ENCODE measurements at regions not wholly inside any gene's neighbourhood (a gene's known extent, or its start where the extent isn't known, plus 50 kb on each side); places are given as distances from the start of the nearest gene placed in this dataset.

DNA sequence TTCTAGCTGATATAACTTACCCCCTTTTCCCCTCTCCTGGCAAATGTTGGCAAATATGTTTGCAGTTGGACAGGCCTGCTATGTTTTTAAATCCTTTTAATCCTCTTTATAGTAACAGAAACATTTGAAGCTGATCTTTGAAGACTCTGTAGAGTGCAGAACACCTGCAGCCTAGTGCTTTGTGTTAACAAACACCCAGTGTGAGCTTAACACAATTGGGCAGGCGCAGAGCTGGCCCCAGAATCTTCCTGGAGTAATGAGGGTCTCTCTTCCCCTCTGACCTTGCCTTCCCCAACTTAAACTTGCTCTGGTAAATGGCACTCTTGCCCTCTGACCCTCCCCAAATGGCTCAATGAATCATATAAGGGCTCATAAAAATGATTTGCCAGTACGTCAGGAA is 247.9 kb upstream of the LYPLAL1 start (continued):
- TF ChIP-seq SREBF1 (IDR thresholded peaks at IDR 0.05; ENCODE audit: low read length) (no peak), IRF5 (IDR thresholded peaks at IDR 0.05; ENCODE audit: borderline replicate concordance) (no peak), ZNF622 (IDR thresholded peaks at IDR 0.05) (no peak), IKZF2 (IDR thresholded peaks at IDR 0.05) (no peak), MEF2B (IDR thresholded peaks at IDR 0.05; ENCODE audit: partially characterized antibody, poor library complexity, severe bottlenecking) (no peak), CBFB (IDR thresholded peaks at IDR 0.05; ENCODE audit: low read depth) (no peak)

- no peak for ATAC-seq
- no TSS peak for BruUV-seq (replicated peaks)
- TF ChIP-seq EP300 (IDR thresholded peaks at IDR 0.05; ENCODE audit: borderline replicate concordance in 1 of 2, control insufficient read depth in 1 of 2, low read depth in 2 of 2, low read length in 2 of 2) (no peak), STAT3 (IDR thresholded peaks at IDR 0.05; ENCODE audit: low read depth, low read length) (no peak), ATF7 (IDR thresholded peaks at IDR 0.05; ENCODE audit: low read depth) (no peak), GATAD2B (conservative IDR thresholded peaks at IDR 0.05; ENCODE audit: low read depth) (no peak), STAT1 (conservative IDR thresholded peaks at IDR 0.05) (no peak)
- TF ChIP-seq, protein P1, sequence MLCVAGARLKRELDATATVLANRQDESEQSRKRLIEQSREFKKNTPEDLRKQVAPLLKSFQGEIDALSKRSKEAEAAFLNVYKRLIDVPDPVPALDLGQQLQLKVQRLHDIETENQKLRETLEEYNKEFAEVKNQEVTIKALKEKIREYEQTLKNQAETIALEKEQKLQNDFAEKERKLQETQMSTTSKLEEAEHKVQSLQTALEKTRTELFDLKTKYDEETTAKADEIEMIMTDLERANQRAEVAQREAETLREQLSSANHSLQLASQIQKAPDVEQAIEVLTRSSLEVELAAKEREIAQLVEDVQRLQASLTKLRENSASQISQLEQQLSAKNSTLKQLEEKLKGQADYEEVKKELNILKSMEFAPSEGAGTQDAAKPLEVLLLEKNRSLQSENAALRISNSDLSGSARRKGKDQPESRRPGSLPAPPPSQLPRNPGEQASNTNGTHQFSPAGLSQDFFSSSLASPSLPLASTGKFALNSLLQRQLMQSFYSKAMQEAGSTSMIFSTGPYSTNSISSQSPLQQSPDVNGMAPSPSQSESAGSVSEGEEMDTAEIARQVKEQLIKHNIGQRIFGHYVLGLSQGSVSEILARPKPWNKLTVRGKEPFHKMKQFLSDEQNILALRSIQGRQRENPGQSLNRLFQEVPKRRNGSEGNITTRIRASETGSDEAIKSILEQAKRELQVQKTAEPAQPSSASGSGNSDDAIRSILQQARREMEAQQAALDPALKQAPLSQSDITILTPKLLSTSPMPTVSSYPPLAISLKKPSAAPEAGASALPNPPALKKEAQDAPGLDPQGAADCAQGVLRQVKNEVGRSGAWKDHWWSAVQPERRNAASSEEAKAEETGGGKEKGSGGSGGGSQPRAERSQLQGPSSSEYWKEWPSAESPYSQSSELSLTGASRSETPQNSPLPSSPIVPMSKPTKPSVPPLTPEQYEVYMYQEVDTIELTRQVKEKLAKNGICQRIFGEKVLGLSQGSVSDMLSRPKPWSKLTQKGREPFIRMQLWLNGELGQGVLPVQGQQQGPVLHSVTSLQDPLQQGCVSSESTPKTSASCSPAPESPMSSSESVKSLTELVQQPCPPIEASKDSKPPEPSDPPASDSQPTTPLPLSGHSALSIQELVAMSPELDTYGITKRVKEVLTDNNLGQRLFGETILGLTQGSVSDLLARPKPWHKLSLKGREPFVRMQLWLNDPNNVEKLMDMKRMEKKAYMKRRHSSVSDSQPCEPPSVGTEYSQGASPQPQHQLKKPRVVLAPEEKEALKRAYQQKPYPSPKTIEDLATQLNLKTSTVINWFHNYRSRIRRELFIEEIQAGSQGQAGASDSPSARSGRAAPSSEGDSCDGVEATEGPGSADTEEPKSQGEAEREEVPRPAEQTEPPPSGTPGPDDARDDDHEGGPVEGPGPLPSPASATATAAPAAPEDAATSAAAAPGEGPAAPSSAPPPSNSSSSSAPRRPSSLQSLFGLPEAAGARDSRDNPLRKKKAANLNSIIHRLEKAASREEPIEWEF (IDR thresholded peaks at IDR 0.05; ENCODE audit: insufficient replicate concordance, low read depth, low read length) = no peak
- TF ChIP-seq, protein P2, sequence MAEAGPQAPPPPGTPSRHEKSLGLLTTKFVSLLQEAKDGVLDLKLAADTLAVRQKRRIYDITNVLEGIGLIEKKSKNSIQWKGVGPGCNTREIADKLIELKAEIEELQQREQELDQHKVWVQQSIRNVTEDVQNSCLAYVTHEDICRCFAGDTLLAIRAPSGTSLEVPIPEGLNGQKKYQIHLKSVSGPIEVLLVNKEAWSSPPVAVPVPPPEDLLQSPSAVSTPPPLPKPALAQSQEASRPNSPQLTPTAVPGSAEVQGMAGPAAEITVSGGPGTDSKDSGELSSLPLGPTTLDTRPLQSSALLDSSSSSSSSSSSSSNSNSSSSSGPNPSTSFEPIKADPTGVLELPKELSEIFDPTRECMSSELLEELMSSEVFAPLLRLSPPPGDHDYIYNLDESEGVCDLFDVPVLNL (IDR thresholded peaks at IDR 0.05; ENCODE audit: low read depth, low read length) = no peak
- TF ChIP-seq, protein P3, sequence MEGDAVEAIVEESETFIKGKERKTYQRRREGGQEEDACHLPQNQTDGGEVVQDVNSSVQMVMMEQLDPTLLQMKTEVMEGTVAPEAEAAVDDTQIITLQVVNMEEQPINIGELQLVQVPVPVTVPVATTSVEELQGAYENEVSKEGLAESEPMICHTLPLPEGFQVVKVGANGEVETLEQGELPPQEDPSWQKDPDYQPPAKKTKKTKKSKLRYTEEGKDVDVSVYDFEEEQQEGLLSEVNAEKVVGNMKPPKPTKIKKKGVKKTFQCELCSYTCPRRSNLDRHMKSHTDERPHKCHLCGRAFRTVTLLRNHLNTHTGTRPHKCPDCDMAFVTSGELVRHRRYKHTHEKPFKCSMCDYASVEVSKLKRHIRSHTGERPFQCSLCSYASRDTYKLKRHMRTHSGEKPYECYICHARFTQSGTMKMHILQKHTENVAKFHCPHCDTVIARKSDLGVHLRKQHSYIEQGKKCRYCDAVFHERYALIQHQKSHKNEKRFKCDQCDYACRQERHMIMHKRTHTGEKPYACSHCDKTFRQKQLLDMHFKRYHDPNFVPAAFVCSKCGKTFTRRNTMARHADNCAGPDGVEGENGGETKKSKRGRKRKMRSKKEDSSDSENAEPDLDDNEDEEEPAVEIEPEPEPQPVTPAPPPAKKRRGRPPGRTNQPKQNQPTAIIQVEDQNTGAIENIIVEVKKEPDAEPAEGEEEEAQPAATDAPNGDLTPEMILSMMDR (IDR thresholded peaks at IDR 0.05 in 2 of 3, conservative IDR thresholded peaks at IDR 0.05 in 1 of 3; ENCODE audit: control insufficient read depth in 2 of 3, extremely low read depth in 1 of 3, insufficient read depth in 1 of 3, low read depth in 3 of 3, low read length in 3 of 3) = no peak
These were observed 247.0 kb upstream of the LYPLAL1 start for GRCh38 chr1:218926631-218927030.

More at GRCh38 chr1:218926631-218927030, 247.0 kb upstream of the LYPLAL1 start:
- H3K27ac ChIP-seq (ENCODE audit: control insufficient read depth, insufficient read depth) = no peak overlapping the region
- no peaks in the 10 kb centered on the region for H3K79me2 ChIP-seq (ENCODE audit: control insufficient read depth, insufficient read depth, low read length)
- POLR2A ChIA-PET = no interaction called here
- in situ Hi-C loops (cut with MboI) = no loop called here
- WGBS (ENCODE audit: insufficient coverage, insufficient replicate concordance, low lambda C conversion rate, missing lambda C conversion rate) = 92% methylated on average over 2 of the region's 2 CpGs
- SMC1A ChIA-PET (ENCODE audit: uncharacterized antibody, unreplicated experiment) = interaction anchor here (1.1 kb wide), 1 partner anchor 9 kb away, joined by 3 read pairs; no protein-coding TSS in a partner anchor
- H3K4me1 ChIP-seq (ENCODE audit: control insufficient read depth, insufficient read depth, low read length) = no peaks in the 10 kb centered on the region
- H3K9me3 ChIP-seq (replicated peaks; ENCODE audit: control insufficient read depth, insufficient read depth, low read length) = no peaks in the 10 kb centered on the region
- intact Hi-C loops (cut with micrococcal nuclease; ENCODE audit: unreplicated experiment) = no loop called here
- DNase-seq (ENCODE audit: low read depth, low spot score) (no peak), FAIRE-seq (no peak)
- no peak overlapping the region for H3K4me2 ChIP-seq (ENCODE audit: control insufficient read depth, insufficient read depth)
- no peaks in the 10 kb centered on the region for H3K36me3 ChIP-seq (ENCODE audit: control insufficient read depth in 2 of 2, insufficient read depth in 2 of 2, low read length in 1 of 2)
- no peak overlapping the region for H3K9ac ChIP-seq (ENCODE audit: control insufficient read depth, insufficient read depth, low read length)
- CTCF ChIA-PET = no interaction called here
- H2AFZ ChIP-seq (ENCODE audit: control insufficient read depth, low read depth, low read length) = no peak overlapping the region
- no peak overlapping the region for H3K4me3 ChIP-seq
- RAD21 ChIA-PET (ENCODE audit: unreplicated experiment) = no interaction called here
- no peaks in the 10 kb centered on the region for H4K20me1 ChIP-seq (ENCODE audit: control insufficient read depth, insufficient read depth)
- H3K27me3 ChIP-seq (replicated peaks in 1 of 2; ENCODE audit: control insufficient read depth in 2 of 2, insufficient read depth in 2 of 2, low read length in 1 of 2) = no peaks in the 10 kb centered on the region; a peak in 1 of 4 replicates

Measured in GM12878 (cell line).